ENCODE measurements at regions not wholly inside any gene's neighbourhood (a gene's known extent, or its start where the extent isn't known, plus 50 kb on each side); places are given as distances from the start of the nearest gene placed in this dataset.

GRCh38 chr6:120164531-120164930, 815.0 kb upstream of the MAN1A1 start:
- Histone ChIP-seq H3K9ac (no peak overlapping the region), H3K4me2 (no peak overlapping the region), H3K36me3 (replicated peaks in 1 of 2; ENCODE audit: control insufficient read depth in 1 of 2, insufficient read depth in 2 of 2, low read length in 1 of 2) (no peaks in the 10 kb centered on the region), H3K4me3 (ENCODE audit: low read depth in 2 of 2, low read length in 1 of 2) (no peak overlapping the region), H3K27ac (ENCODE audit: low read depth in 2 of 2, low read length in 1 of 2) (no peak overlapping the region), H2AFZ (ENCODE audit: low read depth) (no peak overlapping the region), H3K79me2 (ENCODE audit: insufficient read depth) (no peaks in the 10 kb centered on the region), H4K20me1 (ENCODE audit: insufficient read depth) (no peaks in the 10 kb centered on the region), H3K9me2 (no peaks in the 10 kb centered on the region), H3K4me1 (ENCODE audit: control insufficient read depth in 1 of 2, insufficient read depth in 2 of 2, low read depth in 1 of 2, low read length in 1 of 2) (no peaks in the 10 kb centered on the region), H3K9me3 (no peaks in the 10 kb centered on the region), H3K27me3 (ENCODE audit: insufficient read depth) (no peaks in the 10 kb centered on the region), H3F3A (replicated peaks; ENCODE audit: insufficient read depth) (no peaks in the 10 kb centered on the region)
- TF ChIP-seq ZBTB33 (IDR thresholded peaks at IDR 0.05; ENCODE audit: borderline replicate concordance, low read depth) (no peak), NFIC (IDR thresholded peaks at IDR 0.05; ENCODE audit: borderline replicate concordance) (no peak), USF1 (IDR thresholded peaks at IDR 0.05; ENCODE audit: borderline replicate concordance, low read depth) (no peak), SMC3 (IDR thresholded peaks at IDR 0.05; ENCODE audit: low read depth, low read length) (no peak), EZH2phosphoT487 (IDR thresholded peaks at IDR 0.05; ENCODE audit: borderline replicate concordance, low read depth) (no peak), MXI1 (IDR thresholded peaks at IDR 0.05; ENCODE audit: low read depth, low read length) (no peak), FOXJ3 (CRISPR knock-in tag; IDR thresholded peaks at IDR 0.05) (no peak), RFX5 (IDR thresholded peaks at IDR 0.05; ENCODE audit: low read length) (no peak), SIN3A (IDR thresholded peaks at IDR 0.05; ENCODE audit: borderline replicate concordance, low read depth, low read length) (no peak), TCF12 (IDR thresholded peaks at IDR 0.05) (no peak), MAX (IDR thresholded peaks at IDR 0.05; ENCODE audit: low read depth) (no peak), GATA2 (CRISPR knock-in tag; IDR thresholded peaks at IDR 0.05) (no peak), CTCF (IDR thresholded peaks at IDR 0.05) (no peak), FOSL2 (IDR thresholded peaks at IDR 0.05; ENCODE audit: borderline replicate concordance, low read depth) (no peak), NRF1 (IDR thresholded peaks at IDR 0.05; ENCODE audit: low read depth, low read length) (no peak), RAD21 (IDR thresholded peaks at IDR 0.05; ENCODE audit: low read length) (no peak), IRF3 (IDR thresholded peaks at IDR 0.05; ENCODE audit: low read depth, low read length) (no peak), REST (IDR thresholded peaks at IDR 0.05; ENCODE audit: low read depth, low read length) (no peak), FOXM1 (IDR thresholded peaks at IDR 0.05; ENCODE audit: low read depth) (no peak)
- DNase-seq = no peak
- ChIA-PET CTCF (no interaction called here), POLR2A (no interaction called here)
- WGBS (ENCODE audit: low lambda C conversion rate) = 60% methylated on average over 4 of the region's 4 CpGs
